DMS53 (cell line): ENCODE measurements at regions not wholly inside any gene's neighbourhood (a gene's known extent, or its start where the extent isn't known, plus 50 kb on each side); places are given as distances from the start of the nearest gene placed in this dataset.

Experiments
- DNase-seq: peaks from one replicate; lab custom pipeline; 2025; lab: John Stamatoyannopoulos, UW

DNA sequence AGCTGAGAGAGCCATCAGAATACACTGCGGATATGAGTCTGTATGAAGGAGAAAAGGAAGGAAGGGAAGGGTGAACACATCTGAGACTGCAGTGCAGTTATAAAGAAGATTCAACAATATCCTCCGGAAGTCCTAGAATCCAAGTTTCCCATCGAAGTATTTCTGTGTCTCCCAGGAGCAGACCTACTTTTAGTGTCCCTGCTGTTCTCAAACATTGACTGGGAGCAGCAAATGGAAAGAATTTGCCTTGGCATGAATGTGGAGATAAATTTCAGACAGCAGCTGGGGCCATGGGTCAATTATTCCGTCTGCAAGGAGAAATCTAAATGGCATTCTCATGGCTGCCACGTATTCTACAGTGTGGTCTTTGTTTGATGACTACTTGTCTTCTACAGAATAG, 478.1 kb upstream of the SMC2 start:
- DNase-seq, result no peak

GRCh38 chr9:103617046-103617445, 477.1 kb upstream of the SMC2 start:
- DNase-seq, result no peak

- no peak for DNase-seq
Measured at GRCh38 chr9:103625161-103625804, 468.8 kb upstream of the SMC2 start.

DNA sequence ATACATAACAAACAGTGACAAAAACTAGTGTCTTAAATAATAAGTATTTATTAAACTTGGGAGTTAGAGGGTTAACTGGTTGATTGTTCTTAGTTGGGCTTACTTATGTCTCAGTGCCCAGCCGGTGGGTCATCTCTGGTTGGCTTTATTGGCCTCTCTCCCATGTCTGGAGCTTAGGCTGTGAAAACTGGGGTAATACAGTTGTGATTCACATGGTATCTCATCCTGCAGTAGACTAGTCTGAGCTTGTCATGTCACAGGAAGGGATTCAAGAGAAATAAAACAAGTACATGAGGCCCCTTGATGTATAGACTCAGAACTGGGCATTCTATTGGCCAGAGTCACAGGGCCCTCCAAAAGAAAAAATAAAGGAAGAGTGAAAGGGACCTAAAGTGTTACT, 466.4 kb upstream of the SMC2 start:
- no peak for DNase-seq

- no peak for DNase-seq
Measured at GRCh38 chr9:103649086-103649485, 445.0 kb upstream of the SMC2 start.

DNA sequence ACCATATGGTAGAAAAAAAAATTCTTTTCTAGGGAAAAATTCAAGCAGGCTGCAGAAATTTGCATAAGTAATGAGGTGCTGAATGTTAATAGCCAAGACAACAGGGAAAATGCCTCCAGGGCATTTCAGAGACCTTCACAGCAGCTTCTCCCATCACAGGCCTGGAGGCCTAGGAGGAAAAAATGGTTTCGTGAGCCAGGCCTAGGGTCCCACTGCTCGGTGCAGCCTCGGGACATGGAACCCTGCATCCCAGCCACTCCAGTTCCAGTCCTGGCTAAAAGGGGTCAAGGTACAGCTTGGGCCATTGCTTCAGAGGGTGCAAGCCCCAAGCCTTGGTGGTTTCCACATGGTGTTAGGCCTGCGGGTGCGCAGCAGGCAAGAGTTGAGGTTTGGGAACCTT, 436.0 kb upstream of the SMC2 start:
- no peak for DNase-seq

GRCh38 chr9:103660830-103661229, 433.3 kb upstream of the SMC2 start:
- no peak for DNase-seq

GRCh38 chr9:103661663-103662062, 432.4 kb upstream of the SMC2 start:
- DNase-seq, result no peak

DNA sequence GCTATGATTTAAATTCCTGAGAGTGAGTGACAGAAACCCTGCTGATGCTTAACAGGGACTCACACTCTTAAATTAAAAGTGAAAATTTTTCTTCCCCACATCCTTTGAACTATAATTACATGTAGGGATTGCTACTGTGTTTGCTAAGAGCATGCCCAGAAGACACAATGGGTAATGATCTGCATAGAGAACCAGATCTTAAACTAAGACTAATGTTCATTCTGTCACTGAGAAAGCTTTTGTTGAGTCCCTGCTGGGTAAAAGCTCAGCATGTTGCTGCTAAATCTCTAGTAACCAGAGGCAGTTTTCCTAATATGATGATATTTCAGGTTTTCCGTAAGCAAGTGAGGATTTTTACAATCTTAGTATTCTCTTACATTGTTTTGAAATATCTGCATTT, 424.8 kb upstream of the SMC2 start:
- DNase-seq, result no peak

DNA sequence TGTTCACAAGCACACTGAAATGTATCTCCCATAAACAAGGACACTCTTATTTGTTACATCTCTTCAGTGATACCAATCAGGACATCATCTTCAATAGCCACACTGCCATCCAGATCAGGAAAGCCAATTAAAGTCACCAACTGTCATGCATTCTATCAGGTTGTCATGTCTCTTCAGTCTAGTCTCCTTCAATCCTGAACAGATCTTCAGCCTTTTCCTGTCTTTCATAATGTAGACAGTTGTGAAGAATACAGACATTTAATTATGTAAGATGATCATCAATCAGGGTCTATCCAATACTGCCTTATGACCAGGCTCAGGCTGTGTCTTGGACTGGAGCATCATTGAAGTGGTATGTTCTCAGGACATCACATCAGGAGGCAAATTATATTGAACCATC, 419.8 kb upstream of the SMC2 start:
- DNase-seq, result no peak

DNA sequence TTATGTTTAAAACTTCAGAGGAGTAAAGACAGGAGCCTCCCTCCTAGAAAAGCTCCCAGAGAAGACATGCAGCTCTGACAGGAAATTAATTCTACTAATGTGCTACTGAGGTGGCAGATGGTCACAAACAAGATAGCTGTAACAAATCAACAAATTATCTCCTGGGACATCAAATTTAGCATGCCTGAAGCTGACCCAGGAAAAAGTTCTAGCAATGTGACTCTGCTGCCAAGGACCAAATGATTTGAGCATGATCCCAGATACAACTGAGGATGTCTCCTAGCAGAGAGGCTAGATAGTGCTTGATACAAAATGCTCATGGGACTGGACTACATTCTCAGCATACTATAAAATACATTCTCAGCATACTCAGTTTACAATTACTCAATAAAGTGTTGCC, 413.5 kb upstream of the SMC2 start:
- no peak for DNase-seq

DNA sequence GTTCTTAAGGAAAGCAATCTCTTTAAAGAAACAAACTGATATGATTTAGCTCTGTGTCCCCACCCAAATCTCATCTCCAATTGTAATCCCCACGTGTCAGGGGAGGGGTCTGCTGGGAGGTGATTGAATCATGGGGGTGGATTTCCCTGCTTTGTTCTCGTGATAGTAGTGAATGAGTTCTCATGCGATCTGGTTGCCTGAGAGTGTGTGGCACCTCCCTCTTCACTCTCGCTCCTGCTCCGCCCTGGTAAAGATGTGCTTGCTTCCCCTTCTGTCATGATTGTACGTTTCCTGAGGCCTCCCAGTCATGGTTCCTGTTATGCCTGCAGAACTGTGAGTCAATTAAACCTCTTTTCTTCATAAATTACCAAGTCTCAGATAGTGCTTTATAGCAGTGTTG, 412.7 kb upstream of the SMC2 start:
- DNase-seq, result no peak

- no peak for DNase-seq
Measured at GRCh38 chr9:103700195-103700962, 393.7 kb upstream of the SMC2 start.

DNA sequence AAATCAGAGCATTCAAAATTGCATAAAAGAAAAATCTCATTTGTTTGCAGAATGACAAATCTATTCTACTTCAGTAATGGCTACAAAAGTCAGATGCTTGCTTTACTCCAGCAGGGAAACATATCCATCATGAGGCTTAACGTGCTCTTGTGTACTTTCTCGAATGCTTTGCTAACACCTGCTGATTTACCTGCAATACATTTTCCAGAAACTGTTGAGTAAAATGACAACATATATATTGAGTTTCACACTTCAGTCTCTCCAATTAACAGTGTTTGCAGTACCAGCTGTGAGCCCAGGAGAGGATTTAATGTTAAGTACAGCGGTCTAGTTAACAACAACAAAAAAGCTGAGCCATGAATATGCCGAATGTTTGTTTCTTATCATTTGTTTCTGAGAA, 391.5 kb upstream of the SMC2 start:
- peak; percentile 70 for DNase-seq

GRCh38 chr9:103707181-103707580, 386.9 kb upstream of the SMC2 start:
- peak; percentile 10 for DNase-seq

GRCh38 chr9:103709366-103709765, 384.7 kb upstream of the SMC2 start:
- DNase-seq, result no peak

GRCh38 chr9:103713631-103714030, 380.5 kb upstream of the SMC2 start:
- DNase-seq, result no peak

GRCh38 chr9:103714992-103715391, 379.1 kb upstream of the SMC2 start:
- no peak for DNase-seq

GRCh38 chr9:103721056-103721455, 373.1 kb upstream of the SMC2 start:
- DNase-seq, result no peak

DNA sequence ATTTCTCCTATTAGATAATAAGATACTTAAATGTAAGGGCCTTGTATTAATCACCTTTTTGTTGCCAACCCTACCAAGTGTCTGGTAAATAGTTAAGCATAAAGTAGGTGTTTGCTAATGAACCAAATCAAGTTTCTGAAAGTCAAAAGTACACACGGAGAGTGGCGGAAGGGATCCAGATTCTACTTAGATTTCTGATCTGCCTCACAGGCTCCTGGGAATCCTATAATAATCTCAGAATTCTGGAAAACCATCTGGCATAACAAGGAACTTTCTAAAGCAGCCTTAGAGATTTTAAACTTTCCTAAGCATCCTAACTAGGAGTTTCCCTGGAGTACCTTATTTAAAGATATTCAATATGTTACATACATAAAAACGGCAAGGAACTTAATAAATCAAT, 363.2 kb upstream of the SMC2 start:
- no peak for DNase-seq

- DNase-seq, result no peak
Measured at GRCh38 chr9:103731541-103731940, 362.6 kb upstream of the SMC2 start.

- peak; percentile 6 for DNase-seq
Measured at GRCh38 chr9:103734471-103734870, 359.6 kb upstream of the SMC2 start.

- no peak for DNase-seq
Measured at GRCh38 chr9:103755441-103755840, 338.7 kb upstream of the SMC2 start.

GRCh38 chr9:103755986-103756385, 338.1 kb upstream of the SMC2 start:
- DNase-seq, result no peak
